ENCODE measurements at regions not wholly inside any gene's neighbourhood (a gene's known extent, or its start where the extent isn't known, plus 50 kb on each side); places are given as distances from the start of the nearest gene placed in this dataset.
A peak's percentile ranks its signal among the peaks of the same experiment; 100 is the strongest.

GRCh38 chr6:25050356-25050755 is 114.6 kb upstream of the RIPOR2 start:
- Histone ChIP-seq H3K27me3 (ENCODE audit: insufficient read depth, low read length, poor library complexity) (no peaks in the 10 kb centered on the region), H3K4me2 (ENCODE audit: insufficient read depth, low read length) (peak overlapping the region; percentile 7; the same call in 1 of the 2 replicates), H3K4me3 (ENCODE audit: low read depth in 1 of 2, low read length in 2 of 2) (no peak overlapping the region), H3K9me3 (ENCODE audit: insufficient read depth, low read length, severe bottlenecking) (no peaks in the 10 kb centered on the region), H3K79me2 (ENCODE audit: insufficient read depth, low read length) (no peaks in the 10 kb centered on the region), H3K27ac (ENCODE audit: low read length) (peak overlapping the region; percentile 78), H4K20me1 (ENCODE audit: insufficient read depth, low read length) (no peaks in the 10 kb centered on the region), H3K9ac (ENCODE audit: low read depth, low read length) (peak overlapping the region; percentile 33), H3K36me3 (ENCODE audit: insufficient read depth, low read length) (no peaks in the 10 kb centered on the region), H2AFZ (ENCODE audit: low read depth, low read length) (peak overlapping the region; percentile 56), H3K4me1 (ENCODE audit: insufficient read depth, low read length) (peaks cover 30% of the 10 kb centered on the region)
- ATAC-seq (ENCODE audit: insufficient read depth, low read depth): peak; percentile 98
- TF ChIP-seq EZH2 (IDR thresholded peaks at IDR 0.05; ENCODE audit: borderline replicate concordance, low read depth, low read length, severe bottlenecking) (no peak), CTCF (IDR thresholded peaks at IDR 0.05; ENCODE audit: borderline replicate concordance, extremely low read depth, low read length, poor library complexity, severe bottlenecking) (no peak)
- DNase-seq: peak; percentile 73

GRCh38 chr6:25051083-25051482 is 115.3 kb upstream of the RIPOR2 start:
- no peak for DNase-seq
- no peak for TF ChIP-seq EZH2 (IDR thresholded peaks at IDR 0.05; ENCODE audit: borderline replicate concordance, low read depth, low read length, severe bottlenecking)
- TF ChIP-seq CTCF (IDR thresholded peaks at IDR 0.05; ENCODE audit: borderline replicate concordance, extremely low read depth, low read length, poor library complexity, severe bottlenecking): no peak
- Histone ChIP-seq H3K27ac (ENCODE audit: low read length) (peak overlapping the region; percentile 78), H3K4me3 (ENCODE audit: low read depth in 1 of 2, low read length in 2 of 2) (no peak overlapping the region), H4K20me1 (ENCODE audit: insufficient read depth, low read length) (no peaks in the 10 kb centered on the region), H3K36me3 (ENCODE audit: insufficient read depth, low read length) (no peaks in the 10 kb centered on the region), H3K9me3 (ENCODE audit: insufficient read depth, low read length, severe bottlenecking) (no peaks in the 10 kb centered on the region), H3K4me2 (ENCODE audit: insufficient read depth, low read length) (peak overlapping the region; percentile 7; the same call in 1 of the 2 replicates), H3K4me1 (ENCODE audit: insufficient read depth, low read length) (peaks cover 37% of the 10 kb centered on the region), H3K9ac (ENCODE audit: low read depth, low read length) (peak overlapping the region; percentile 33), H3K27me3 (ENCODE audit: insufficient read depth, low read length, poor library complexity) (no peaks in the 10 kb centered on the region), H3K79me2 (ENCODE audit: insufficient read depth, low read length) (no peaks in the 10 kb centered on the region), H2AFZ (ENCODE audit: low read depth, low read length) (peak overlapping the region; percentile 56)
- no peak for ATAC-seq (ENCODE audit: insufficient read depth, low read depth)

- Histone ChIP-seq H3K4me3 (ENCODE audit: low read depth in 1 of 2, low read length in 2 of 2) (no peak overlapping the region), H3K4me1 (ENCODE audit: insufficient read depth, low read length) (peaks cover 48% of the 10 kb centered on the region), H3K9me3 (ENCODE audit: insufficient read depth, low read length, severe bottlenecking) (no peaks in the 10 kb centered on the region), H3K4me2 (ENCODE audit: insufficient read depth, low read length) (no peak overlapping the region), H3K79me2 (ENCODE audit: insufficient read depth, low read length) (no peaks in the 10 kb centered on the region), H3K9ac (ENCODE audit: low read depth, low read length) (no peak overlapping the region), H3K27ac (ENCODE audit: low read length) (peak overlapping the region; percentile 2; the same call in 1 of the 2 replicates), H2AFZ (ENCODE audit: low read depth, low read length) (no peak overlapping the region), H3K27me3 (ENCODE audit: insufficient read depth, low read length, poor library complexity) (no peaks in the 10 kb centered on the region), H3K36me3 (ENCODE audit: insufficient read depth, low read length) (no peaks in the 10 kb centered on the region), H4K20me1 (ENCODE audit: insufficient read depth, low read length) (no peaks in the 10 kb centered on the region)
- TF ChIP-seq EZH2 (IDR thresholded peaks at IDR 0.05; ENCODE audit: borderline replicate concordance, low read depth, low read length, severe bottlenecking) (no peak), CTCF (IDR thresholded peaks at IDR 0.05; ENCODE audit: borderline replicate concordance, extremely low read depth, low read length, poor library complexity, severe bottlenecking) (no peak)
- ATAC-seq (ENCODE audit: insufficient read depth, low read depth) (no peak), DNase-seq (no peak)
These were observed 116.4 kb upstream of the RIPOR2 start for GRCh38 chr6:25052181-25052580.

Data from DND-41 (cell line).